ENCODE measurements at regions not wholly inside any gene's neighbourhood (a gene's known extent, or its start where the extent isn't known, plus 50 kb on each side); places are given as distances from the start of the nearest gene placed in this dataset.
"Not testable (repeated sequence)": the region's sequence is repeated elsewhere in the genome, so short reads cannot be mapped to it uniquely, and the experiment has no call there.

DNA sequence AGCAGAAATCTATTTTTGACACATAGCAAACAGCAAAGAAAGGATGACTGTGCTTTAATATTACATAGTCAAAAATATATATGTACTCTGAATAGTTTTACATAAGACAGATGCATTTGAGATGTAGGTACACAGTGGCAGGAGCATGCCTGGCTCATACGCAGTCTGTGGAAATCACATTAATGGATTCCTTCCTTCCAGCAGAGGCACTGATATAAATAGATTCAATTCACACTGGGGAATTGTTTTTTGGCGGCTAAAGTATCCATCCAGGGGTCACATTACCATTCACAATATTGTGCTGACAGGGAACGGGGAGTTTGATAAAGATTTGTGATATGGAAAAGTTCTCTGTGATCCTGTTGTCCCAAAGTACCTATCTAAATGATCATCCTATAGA is 72.5 kb upstream of the AGR3 start:
- Mint-ChIP-seq H3K4me3 (no peak overlapping the region), H3K36me3 (ENCODE audit: low read depth) (peaks cover 11% of the 10 kb centered on the region), H3K27ac (ENCODE audit: unreplicated experiment) (no peak overlapping the region), H3K9me3 (peaks cover 14% of the 10 kb centered on the region), H3K27me3 (ENCODE audit: low read depth) (no peaks in the 10 kb centered on the region), H3K4me1 (peaks cover 35% of the 10 kb centered on the region)
- no peak for DNase-seq (ENCODE audit: low read depth, low spot score)
- TF ChIP-seq, protein P1, sequence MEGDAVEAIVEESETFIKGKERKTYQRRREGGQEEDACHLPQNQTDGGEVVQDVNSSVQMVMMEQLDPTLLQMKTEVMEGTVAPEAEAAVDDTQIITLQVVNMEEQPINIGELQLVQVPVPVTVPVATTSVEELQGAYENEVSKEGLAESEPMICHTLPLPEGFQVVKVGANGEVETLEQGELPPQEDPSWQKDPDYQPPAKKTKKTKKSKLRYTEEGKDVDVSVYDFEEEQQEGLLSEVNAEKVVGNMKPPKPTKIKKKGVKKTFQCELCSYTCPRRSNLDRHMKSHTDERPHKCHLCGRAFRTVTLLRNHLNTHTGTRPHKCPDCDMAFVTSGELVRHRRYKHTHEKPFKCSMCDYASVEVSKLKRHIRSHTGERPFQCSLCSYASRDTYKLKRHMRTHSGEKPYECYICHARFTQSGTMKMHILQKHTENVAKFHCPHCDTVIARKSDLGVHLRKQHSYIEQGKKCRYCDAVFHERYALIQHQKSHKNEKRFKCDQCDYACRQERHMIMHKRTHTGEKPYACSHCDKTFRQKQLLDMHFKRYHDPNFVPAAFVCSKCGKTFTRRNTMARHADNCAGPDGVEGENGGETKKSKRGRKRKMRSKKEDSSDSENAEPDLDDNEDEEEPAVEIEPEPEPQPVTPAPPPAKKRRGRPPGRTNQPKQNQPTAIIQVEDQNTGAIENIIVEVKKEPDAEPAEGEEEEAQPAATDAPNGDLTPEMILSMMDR (conservative IDR thresholded peaks at IDR 0.05), result no peak

DNA sequence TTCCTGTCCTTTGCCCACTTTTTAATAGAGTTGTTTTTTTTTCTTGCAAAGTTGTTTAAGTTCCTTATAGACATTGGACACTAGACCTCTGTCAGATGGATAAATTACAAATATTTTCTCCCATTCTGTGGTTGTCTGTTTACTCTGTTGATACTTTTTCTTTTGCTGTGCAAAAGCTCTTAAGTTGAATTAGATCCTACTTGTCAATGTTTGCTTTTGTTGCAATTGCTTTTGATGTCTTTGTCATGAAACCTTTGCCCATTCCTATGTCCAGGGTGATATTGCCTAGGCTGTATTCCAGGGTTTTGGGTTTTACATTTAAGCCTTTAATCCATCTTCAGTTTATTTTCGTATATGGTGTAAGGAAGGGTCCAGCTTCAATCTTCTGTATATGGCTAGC is 76.9 kb upstream of the AGR3 start:
- TF ChIP-seq, protein P1 (conservative IDR thresholded peaks at IDR 0.05), result no peak

DNA sequence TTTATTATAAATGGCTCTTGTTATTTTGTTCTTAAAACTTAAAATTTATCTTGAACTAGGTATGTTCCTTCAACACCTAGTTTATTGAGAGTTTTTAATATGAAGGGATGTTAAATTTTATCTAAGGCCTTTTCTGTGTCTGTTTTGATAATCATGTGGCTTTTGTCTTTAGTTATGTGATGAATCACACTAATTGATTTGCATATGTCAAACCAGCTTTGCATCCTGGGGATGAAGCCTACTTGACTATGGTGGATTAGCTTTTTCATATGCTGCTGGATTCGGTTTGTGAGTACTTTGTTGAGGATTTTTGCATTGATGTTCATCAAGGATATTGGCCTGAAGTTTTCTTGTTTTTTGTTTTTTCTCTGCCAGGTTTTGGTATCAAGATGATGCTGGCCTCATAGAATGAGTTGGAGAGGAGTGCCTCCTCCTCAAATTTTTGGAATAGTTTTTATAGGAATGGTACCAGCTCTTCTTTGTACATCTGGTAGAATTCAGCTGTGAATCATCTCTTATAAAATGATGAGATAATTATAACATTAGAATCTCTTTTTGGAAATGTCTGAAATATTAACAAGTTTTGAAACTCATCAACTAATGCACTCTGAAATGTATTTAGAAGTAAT is 78.7 kb upstream of the AGR3 start:
- peaks cover 17% of the 10 kb centered on the region for H3K9me3 Mint-ChIP-seq
- DNase-seq (ENCODE audit: low read depth, low spot score), result no peak
- H3K36me3 Mint-ChIP-seq (ENCODE audit: low read depth), result peaks cover 14% of the 10 kb centered on the region
- no peak overlapping the region for H3K27ac Mint-ChIP-seq (ENCODE audit: unreplicated experiment)
- H3K4me3 Mint-ChIP-seq, result no peak overlapping the region
- H3K27me3 Mint-ChIP-seq (ENCODE audit: low read depth), result no peaks in the 10 kb centered on the region
- H3K4me1 Mint-ChIP-seq, result no peaks in the 10 kb centered on the region
- TF ChIP-seq, protein P1 (conservative IDR thresholded peaks at IDR 0.05), result no peak

More for the DNA sequence above, 76.9 kb upstream of the AGR3 start:
- Mint-ChIP-seq H3K27ac (ENCODE audit: unreplicated experiment) (no peak overlapping the region), H3K9me3 (peaks cover 14% of the 10 kb centered on the region), H3K4me3 (no peak overlapping the region), H3K4me1 (peaks cover 13% of the 10 kb centered on the region), H3K27me3 (ENCODE audit: low read depth) (no peaks in the 10 kb centered on the region), H3K36me3 (ENCODE audit: low read depth) (peaks cover 12% of the 10 kb centered on the region)
- DNase-seq (ENCODE audit: low read depth, low spot score), result no peak

DNA sequence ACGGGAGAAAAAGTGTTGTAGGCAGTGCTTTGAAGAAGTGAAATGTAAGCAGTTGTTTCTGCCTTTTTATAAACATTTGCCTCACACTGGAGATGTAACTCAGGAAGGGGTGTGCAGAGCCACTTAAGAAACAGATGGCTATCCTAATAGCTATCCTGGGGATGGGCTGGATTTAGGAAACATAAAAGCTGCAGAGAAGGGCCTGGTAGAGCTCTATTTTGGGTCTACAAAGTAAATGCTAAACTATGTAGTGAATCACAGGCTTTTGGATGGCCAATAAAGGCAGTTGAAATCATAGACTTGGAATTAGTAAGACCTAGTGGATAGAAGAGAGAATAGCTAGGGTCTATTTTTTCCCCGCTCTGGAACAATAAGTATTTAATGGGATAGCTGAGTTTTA is 79.9 kb upstream of the AGR3 start:
- TF ChIP-seq, protein P1 (conservative IDR thresholded peaks at IDR 0.05), result no peak
- H3K4me3 Mint-ChIP-seq, result no peak overlapping the region
- H3K4me1 Mint-ChIP-seq, result no peaks in the 10 kb centered on the region
- DNase-seq (ENCODE audit: low read depth, low spot score), result no peak
- H3K27ac Mint-ChIP-seq (ENCODE audit: unreplicated experiment), result no peak overlapping the region
- H3K9me3 Mint-ChIP-seq, result peaks cover 22% of the 10 kb centered on the region
- H3K27me3 Mint-ChIP-seq (ENCODE audit: low read depth), result no peaks in the 10 kb centered on the region
- peaks cover 19% of the 10 kb centered on the region for H3K36me3 Mint-ChIP-seq (ENCODE audit: low read depth)

DNA sequence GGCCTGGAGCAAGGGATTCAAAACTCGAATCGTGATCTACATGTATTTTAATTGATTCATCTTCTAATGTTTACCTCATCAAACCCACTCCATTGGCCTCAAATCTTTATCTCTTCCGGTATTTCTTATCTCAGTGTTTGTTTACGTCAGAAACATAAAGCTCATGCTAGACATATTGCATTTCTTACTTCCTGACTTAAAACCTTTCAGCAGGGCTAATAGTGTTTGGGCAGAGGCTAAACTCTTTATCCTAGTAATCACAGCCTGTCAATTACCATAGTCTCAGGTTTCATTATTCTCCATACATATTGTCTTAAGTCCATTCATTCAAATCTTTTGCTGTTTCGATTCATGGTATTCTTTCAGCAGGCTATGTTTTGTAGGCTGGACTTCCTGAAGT is 81.3 kb upstream of the AGR3 start:
- Mint-ChIP-seq H3K36me3 (ENCODE audit: low read depth) (peaks cover 16% of the 10 kb centered on the region), H3K27me3 (ENCODE audit: low read depth) (no peaks in the 10 kb centered on the region), H3K4me1 (no peaks in the 10 kb centered on the region), H3K27ac (ENCODE audit: unreplicated experiment) (no peak overlapping the region), H3K4me3 (no peak overlapping the region), H3K9me3 (peaks cover 16% of the 10 kb centered on the region)
- TF ChIP-seq, protein P1 (conservative IDR thresholded peaks at IDR 0.05), result no peak
- no peak for DNase-seq (ENCODE audit: low read depth, low spot score)

DNA sequence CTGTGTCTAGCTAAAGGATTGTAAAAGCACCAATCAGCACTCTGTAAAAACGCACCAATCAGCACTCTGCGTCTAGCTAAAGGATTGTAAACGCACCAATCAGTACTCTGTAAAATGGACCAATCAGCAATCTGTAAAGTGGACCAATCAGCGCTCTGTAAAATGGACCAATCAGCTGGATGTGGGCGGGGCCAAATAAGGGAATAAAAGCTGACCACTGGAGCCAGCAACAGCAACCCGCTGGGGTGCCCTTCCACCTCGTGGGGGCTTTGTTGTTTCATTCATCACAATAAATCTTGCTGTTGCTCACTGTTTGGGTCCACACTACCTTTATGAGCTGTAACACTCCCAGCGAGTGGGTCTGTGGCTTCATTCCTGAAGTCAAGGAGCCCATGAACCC is 83.9 kb upstream of the AGR3 start:
- H3K36me3 Mint-ChIP-seq (ENCODE audit: low read depth); H3K4me1 Mint-ChIP-seq; H3K4me3 Mint-ChIP-seq: not testable (repeated sequence)

More for the DNA sequence above, 83.9 kb upstream of the AGR3 start:
- H3K9me3 Mint-ChIP-seq; DNase-seq (ENCODE audit: low read depth, low spot score); H3K27me3 Mint-ChIP-seq (ENCODE audit: low read depth); H3K27ac Mint-ChIP-seq (ENCODE audit: unreplicated experiment): not testable (repeated sequence)
